SW480 (cell line): ENCODE measurements at regions not wholly inside any gene's neighbourhood (a gene's known extent, or its start where the extent isn't known, plus 50 kb on each side); places are given as distances from the start of the nearest gene placed in this dataset.
"Not testable (repeated sequence)": the region's sequence is repeated elsewhere in the genome, so short reads cannot be mapped to it uniquely, and the experiment has no call there.

Source experiments
- DNase-seq: peaks from one replicate; pipeline ENCODE4 v3.0.0-alpha.2; 2016; ENCODE audit warnings: low spot score

- no peak for DNase-seq
These were observed 628.1 kb downstream of the LMO4 start for GRCh38 chr1:87956750-87957149.

GRCh38 chr1:87957331-87957730 is 628.7 kb downstream of the LMO4 start:
- no peak for DNase-seq

- DNase-seq, result no peak
These were observed 629.5 kb downstream of the LMO4 start for GRCh38 chr1:87958201-87958600.

- no peak for DNase-seq
These were observed 630.0 kb downstream of the LMO4 start for GRCh38 chr1:87958716-87959115.

GRCh38 chr1:87959236-87959635 is 630.6 kb downstream of the LMO4 start:
- no peak for DNase-seq

GRCh38 chr1:87961992-87962391 is 633.3 kb downstream of the LMO4 start:
- DNase-seq, result no peak

- DNase-seq, result no peak
These were observed 634.9 kb downstream of the LMO4 start for GRCh38 chr1:87963556-87963955.

- no peak for DNase-seq
These were observed 636.5 kb downstream of the LMO4 start for GRCh38 chr1:87965193-87965592.

GRCh38 chr1:87968197-87968955 is 639.7 kb downstream of the LMO4 start:
- no peak for DNase-seq

- DNase-seq, result no peak
These were observed 640.4 kb downstream of the LMO4 start for GRCh38 chr1:87969040-87969439.

- DNase-seq, result no peak
These were observed 644.1 kb downstream of the LMO4 start for GRCh38 chr1:87972811-87973210.

- DNase-seq, result no peak
These were observed 645.2 kb downstream of the LMO4 start for GRCh38 chr1:87973896-87974295.

- DNase-seq, result no peak
These were observed 647.6 kb downstream of the LMO4 start for GRCh38 chr1:87976316-87976715.

- no peak for DNase-seq
These were observed 648.5 kb downstream of the LMO4 start for GRCh38 chr1:87977145-87977544.

GRCh38 chr1:87979079-87979478 is 650.4 kb downstream of the LMO4 start:
- no peak for DNase-seq

GRCh38 chr1:87980494-87980893 is 651.8 kb downstream of the LMO4 start:
- DNase-seq, result no peak

- DNase-seq, result no peak
These were observed 652.7 kb downstream of the LMO4 start for GRCh38 chr1:87981386-87981785.

- DNase-seq, result peak; percentile 3
These were observed 653.1 kb downstream of the LMO4 start for GRCh38 chr1:87981810-87982209.

- DNase-seq, result no peak
These were observed 655.2 kb downstream of the LMO4 start for GRCh38 chr1:87983841-87984240.

- no peak for DNase-seq
These were observed 656.4 kb downstream of the LMO4 start for GRCh38 chr1:87985071-87985470.

GRCh38 chr1:87986130-87986866 is 657.6 kb downstream of the LMO4 start:
- DNase-seq, result peak; percentile 5

GRCh38 chr1:87989346-87989745 is 660.7 kb downstream of the LMO4 start:
- no peak for DNase-seq

GRCh38 chr1:87992536-87992935 is 663.9 kb downstream of the LMO4 start:
- not testable (repeated sequence) for DNase-seq

GRCh38 chr1:87993051-87993450 is 664.4 kb downstream of the LMO4 start:
- no peak for DNase-seq
